Type B pancreatic cell (in vitro differentiated cells): ENCODE measurements at regions not wholly inside any gene's neighbourhood (a gene's known extent, or its start where the extent isn't known, plus 50 kb on each side); places are given as distances from the start of the nearest gene placed in this dataset.

ENCODE experiments used
- DNase-seq: peaks from one replicate; pipeline ENCODE4 v3.0.0; 2021; ENCODE audit warnings: mixed read lengths; ENCODE audit not compliant: unreplicated experiment; ENCODE audit errors: extremely low spot score
- H3K27ac Mint-ChIP-seq: 2 replicates; pipeline ENCODE4 v1.8.0; 2021; ENCODE audit warnings: mild to moderate bottlenecking, mixed read lengths
- H3K27me3 Mint-ChIP-seq: 2 replicates; pipeline ENCODE4 v1.8.0; 2021; ENCODE audit warnings: mixed read lengths
- H3K36me3 Mint-ChIP-seq: 2 replicates; pipeline ENCODE4 v1.8.0; 2021; ENCODE audit warnings: mixed read lengths
- H3K4me1 Mint-ChIP-seq: one replicate; pipeline ENCODE4 v1.8.0; 2021; ENCODE audit warnings: mixed read lengths; ENCODE audit not compliant: unreplicated experiment
- H3K4me3 Mint-ChIP-seq: 2 replicates; pipeline ENCODE4 v1.8.0; 2021; ENCODE audit warnings: mild to moderate bottlenecking, mixed read lengths
- H3K9me3 Mint-ChIP-seq: 2 replicates; pipeline ENCODE4 v1.8.0; 2021; ENCODE audit warnings: mixed read lengths
- CTCF ChIP-seq: fragments of 200-600 bp; sonication (generic); conservative IDR thresholded peaks from 2 replicates; pipeline ENCODE4 v1.5.0; 2021; ENCODE audit warnings: antibody characterized with exemption, mild to moderate bottlenecking

GRCh38 chr20:39349240-39349639 is 387.1 kb downstream of the DHX35 start:
- Mint-ChIP-seq H3K36me3 (no peaks in the 10 kb centered on the region), H3K4me3 (no peak overlapping the region), H3K27me3 (peaks cover 3% of the 10 kb centered on the region), H3K4me1 (no peaks in the 10 kb centered on the region), H3K27ac (no peak overlapping the region), H3K9me3 (peaks cover 15% of the 10 kb centered on the region)
- DNase-seq: no peak
- TF ChIP-seq CTCF: no peak

- Mint-ChIP-seq H3K27ac (no peak overlapping the region), H3K4me3 (no peak overlapping the region), H3K36me3 (no peaks in the 10 kb centered on the region), H3K27me3 (peaks cover 3% of the 10 kb centered on the region), H3K9me3 (peaks cover 15% of the 10 kb centered on the region), H3K4me1 (peaks cover under 1% of the 10 kb centered on the region)
- TF ChIP-seq CTCF: no peak
- DNase-seq: no peak
These were observed 385.5 kb downstream of the DHX35 start for GRCh38 chr20:39347626-39348025.

- no peak overlapping the region for H3K4me3 Mint-ChIP-seq
- no peaks in the 10 kb centered on the region for H3K27me3 Mint-ChIP-seq
- no peaks in the 10 kb centered on the region for H3K36me3 Mint-ChIP-seq
- no peak for TF ChIP-seq CTCF
- no peak for DNase-seq
- peaks cover 10% of the 10 kb centered on the region for H3K4me1 Mint-ChIP-seq
- H3K9me3 Mint-ChIP-seq: peaks cover 8% of the 10 kb centered on the region
- no peak overlapping the region for H3K27ac Mint-ChIP-seq
These were observed 380.3 kb downstream of the DHX35 start for GRCh38 chr20:39342463-39342862.

GRCh38 chr20:39338469-39339376 is 376.6 kb downstream of the DHX35 start:
- no peak overlapping the region for H3K27ac Mint-ChIP-seq
- peaks cover 4% of the 10 kb centered on the region for H3K27me3 Mint-ChIP-seq
- H3K36me3 Mint-ChIP-seq: no peaks in the 10 kb centered on the region
- no peak for TF ChIP-seq CTCF
- peaks cover 8% of the 10 kb centered on the region for H3K9me3 Mint-ChIP-seq
- H3K4me1 Mint-ChIP-seq: peaks cover 10% of the 10 kb centered on the region
- H3K4me3 Mint-ChIP-seq: no peak overlapping the region
- no peak for DNase-seq

GRCh38 chr20:39333211-39333610 is 371.1 kb downstream of the DHX35 start:
- H3K4me3 Mint-ChIP-seq: no peak overlapping the region
- H3K4me1 Mint-ChIP-seq: peaks cover 3% of the 10 kb centered on the region
- H3K27ac Mint-ChIP-seq: no peak overlapping the region
- peaks cover 10% of the 10 kb centered on the region for H3K27me3 Mint-ChIP-seq
- no peak for TF ChIP-seq CTCF
- peaks cover 4% of the 10 kb centered on the region for H3K9me3 Mint-ChIP-seq
- DNase-seq: no peak
- H3K36me3 Mint-ChIP-seq: no peaks in the 10 kb centered on the region
